H1 (cell line): ENCODE measurements at regions not wholly inside any gene's neighbourhood (a gene's known extent, or its start where the extent isn't known, plus 50 kb on each side); places are given as distances from the start of the nearest gene placed in this dataset.

Experiments
- ASH2L ChIP-seq: fragments of 200-600, 300-600 bp; sonication (generic); IDR thresholded peaks from one replicate; pipeline ENCODE4 v1.7.1; 2017; ENCODE audit warnings: low read length
- MAX ChIP-seq: IDR thresholded peaks from 2 replicates; pipeline ENCODE4 v1.6.1; 2012; ENCODE audit warnings: inconsistent platforms
- TAF1 ChIP-seq: IDR thresholded peaks from 2 replicates; pipeline ENCODE4 v1.6.1; 2011; ENCODE audit warnings: mild to moderate bottlenecking, low read depth, low read length
- TAF7 ChIP-seq: optimal IDR thresholded peaks from 2 replicates; pipeline ENCODE3; 2011; ENCODE audit warnings: low read depth, mild to moderate bottlenecking, inconsistent platforms, low read length, moderate library complexity, borderline replicate concordance

- TF ChIP-seq MAX (no peak), ASH2L (no peak), TAF1 (no peak), TAF7 (no peak)
Measured at GRCh38 chr4:27218013-27218412, 357.4 kb downstream of the STIM2 start (continued).
